B cell (primary cell): ENCODE measurements at regions not wholly inside any gene's neighbourhood (a gene's known extent, or its start where the extent isn't known, plus 50 kb on each side); places are given as distances from the start of the nearest gene placed in this dataset.

Experiments used
- ATAC-seq: fragments of 200-7000 bp; cut with Tn5 transposase; one replicate; pipeline ENCODE4 v1.10.0; 2021; ENCODE audit warnings: low read depth, mild to moderate bottlenecking, moderate number of reproducible peaks, moderate library complexity
- CTCF ChIA-PET: fragments of 350-600 bp; sonication (Branson Sonifier 250); formaldehyde crosslinking; loops from one replicate; lab custom pipeline; 2021; ENCODE audit warnings: antibody characterized with exemption, inconsistent platforms; lab: Charles Lee
- POLR2A ChIA-PET: fragments of 350-600 bp; sonication (Branson Sonifier 250); formaldehyde crosslinking; loops from one replicate; lab custom pipeline; 2021; ENCODE audit warnings: antibody characterized with exemption; lab: Charles Lee
- DNase-seq: peaks from one replicate; pipeline ENCODE4 v3.0.0; 2013
- H2AFZ ChIP-seq: 2 replicates; pipeline ENCODE4 v1.6.1; 2012; ENCODE audit warnings: mild to moderate bottlenecking, low read depth, low read length; ENCODE audit not compliant: insufficient read depth, poor library complexity, severe bottlenecking
- H3K27ac ChIP-seq, 2 donors: 1 replicate in 1 of 2; 2 replicates in 1 of 2; pipeline ENCODE4 v1.5.1; 2012 to 2013; ENCODE audit warnings: low read length in 2 of 2, mild to moderate bottlenecking in 2 of 2, moderate library complexity in 1 of 2
- H3K27me3 ChIP-seq, 4 experiments: fragments of 200-600 bp in 1 of 4; sonication (generic) in 1 of 4; replicated peaks in 1 of 4; 1 replicate in 2 of 4; 2 replicates in 2 of 4; pipeline versions ENCODE4 v1.6.1 to v1.7.0; 2013 to 2016; ENCODE audit warnings: low read length in 3 of 4, mild to moderate bottlenecking in 2 of 4, mixed read lengths in 1 of 4, moderate library complexity in 1 of 4; ENCODE audit not compliant: insufficient read depth in 4 of 4, control insufficient read depth in 3 of 4; ENCODE audit errors: control extremely low read depth in 1 of 4
- H3K36me3 ChIP-seq, 2 experiments: replicated peaks in 1 of 2; 1 replicate in 1 of 2; 2 replicates in 1 of 2; pipeline versions ENCODE4 v1.6.1 to v1.7.1; 2013; ENCODE audit warnings: low read length in 1 of 2; ENCODE audit not compliant: insufficient read depth in 2 of 2, control insufficient read depth in 1 of 2; ENCODE audit errors: control extremely low read depth in 1 of 2, extremely low read depth in 1 of 2
- H3K4me1 ChIP-seq, 2 donors: fragments of 200-600 bp in 1 of 2; sonication (generic) in 1 of 2; 1 replicate in 1 of 2; 2 replicates in 1 of 2; pipeline versions ENCODE4 v1.5.1 to v1.6.1; 2013 to 2017; ENCODE audit warnings: low read length in 2 of 2; ENCODE audit not compliant: control insufficient read depth in 2 of 2, insufficient read depth in 2 of 2
- H3K4me2 ChIP-seq: replicated peaks from 2 replicates; pipeline ENCODE3; 2012; ENCODE audit warnings: mild to moderate bottlenecking, low read depth, low read length; ENCODE audit not compliant: poor library complexity, severe bottlenecking
- H3K4me3 ChIP-seq, 5 experiments: fragments of 200-600 bp in 1 of 5; sonication (generic) in 1 of 5; 1 replicate in 3 of 5; 2 replicates in 2 of 5; pipeline versions ENCODE4 v1.5.1 to v1.7.0; 2011 to 2016; ENCODE audit warnings: low read length in 4 of 5, mild to moderate bottlenecking in 4 of 5, low read depth in 2 of 5, control low read depth in 1 of 5, moderate library complexity in 1 of 5; ENCODE audit not compliant: insufficient read depth in 1 of 5; ENCODE audit errors: control extremely low read depth in 1 of 5, extremely low read depth in 1 of 5
- H3K79me2 ChIP-seq: fragments of 200-600 bp; sonication (generic); one replicate; pipeline ENCODE4 v1.6.0; 2016; ENCODE audit warnings: low read length; ENCODE audit not compliant: control insufficient read depth, insufficient read depth
- H3K9ac ChIP-seq: fragments of 200-600 bp; sonication (generic); 2 replicates; pipeline ENCODE4 v1.6.1; 2017; ENCODE audit warnings: mild to moderate bottlenecking, low read length, moderate library complexity
- H3K9me3 ChIP-seq, 3 donors: one replicate each; pipeline versions ENCODE4 v1.6.1 to v1.7.1; 2013; ENCODE audit warnings: low read length in 2 of 3; ENCODE audit not compliant: control insufficient read depth in 2 of 3, insufficient read depth in 1 of 3; ENCODE audit errors: control extremely low read depth in 1 of 3
- H4K20me1 ChIP-seq: 2 replicates; pipeline ENCODE4 v1.6.0; 2012; ENCODE audit warnings: mild to moderate bottlenecking, low read length; ENCODE audit not compliant: insufficient read depth, control insufficient read depth, poor library complexity, severe bottlenecking
- H3K27ac Mint-ChIP-seq: one replicate; pipeline ENCODE4 v1.8.0; 2021; ENCODE audit warnings: mixed read lengths
- H3K27me3 Mint-ChIP-seq: one replicate; pipeline ENCODE4 v1.8.0; 2021; ENCODE audit warnings: mixed read lengths
- H3K4me1 Mint-ChIP-seq: one replicate; pipeline ENCODE4 v1.8.0; 2021; ENCODE audit warnings: mixed read lengths
- H3K4me3 Mint-ChIP-seq: one replicate; pipeline ENCODE4 v1.8.0; 2021; ENCODE audit warnings: mixed read lengths
- H3K9me3 Mint-ChIP-seq: one replicate; pipeline ENCODE4 v1.8.0; 2022; ENCODE audit warnings: mixed read lengths; ENCODE audit not compliant: insufficient read depth
- EZH2 ChIP-seq: IDR thresholded peaks from 2 replicates; pipeline ENCODE4 v1.6.1; 2012; ENCODE audit warnings: borderline replicate concordance, low read depth, mild to moderate bottlenecking, moderate library complexity, low read length; ENCODE audit not compliant: insufficient read depth, poor library complexity, severe bottlenecking
- WGBS: methylation state at CpG from one replicate; pipeline ENCODE4 v1.1.5; 2013; ENCODE audit warnings: missing lambda C conversion rate; ENCODE audit not compliant: insufficient coverage; 5-methylcytosine and 5-hydroxymethylcytosine counted together
- intact Hi-C: fragments of 100-400 bp; cut with micrococcal nuclease; formaldehyde crosslinking; loops from one replicate; pipeline ENCODE4 v1.10.0; 2022
- TF ChIP-seq, protein P1 (sequence below): fragments of 200-600 bp; IDR thresholded peaks from one replicate; pipeline ENCODE4 v1.8.0; 2022; ENCODE audit warnings: antibody characterized with exemption, mild to moderate bottlenecking

DNA sequence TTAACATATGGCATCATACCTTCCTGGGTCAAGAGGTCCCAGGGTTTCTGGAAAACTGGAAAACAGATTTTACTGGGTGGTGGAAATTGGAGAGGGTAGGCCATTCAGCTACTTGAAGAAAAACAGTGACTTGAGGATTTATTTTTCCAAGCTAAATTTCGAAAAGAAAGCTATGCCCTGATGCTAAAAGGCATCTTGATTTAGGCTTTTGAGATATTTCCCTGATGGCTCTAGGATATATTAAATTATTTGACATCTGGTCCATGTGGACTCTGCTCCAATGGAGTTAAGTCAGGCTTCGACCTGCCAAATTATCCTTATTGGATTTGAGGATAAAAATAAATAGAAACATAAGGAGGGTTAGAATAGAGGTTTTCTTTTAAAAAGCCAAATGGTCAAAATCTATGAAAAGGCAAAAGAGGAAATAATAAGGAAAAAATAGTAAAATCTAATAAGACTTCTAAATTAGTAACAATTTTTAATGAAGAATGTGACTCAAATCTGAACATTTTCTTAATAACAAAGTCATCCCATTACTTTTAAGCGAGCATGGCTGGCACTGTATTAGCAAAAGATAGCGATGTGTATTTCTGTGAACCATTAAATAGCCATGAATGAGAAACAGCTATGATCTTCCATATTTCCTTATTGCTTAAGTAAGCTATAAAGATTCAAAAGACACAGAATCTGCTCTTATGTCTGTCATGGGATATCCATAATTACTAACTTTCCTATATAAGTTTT, 190.0 kb upstream of the MIR17HG start:
- H3K36me3 ChIP-seq: no peaks in the 10 kb centered on the region
- H3K9ac ChIP-seq: no peak overlapping the region
- TF ChIP-seq, protein P1, sequence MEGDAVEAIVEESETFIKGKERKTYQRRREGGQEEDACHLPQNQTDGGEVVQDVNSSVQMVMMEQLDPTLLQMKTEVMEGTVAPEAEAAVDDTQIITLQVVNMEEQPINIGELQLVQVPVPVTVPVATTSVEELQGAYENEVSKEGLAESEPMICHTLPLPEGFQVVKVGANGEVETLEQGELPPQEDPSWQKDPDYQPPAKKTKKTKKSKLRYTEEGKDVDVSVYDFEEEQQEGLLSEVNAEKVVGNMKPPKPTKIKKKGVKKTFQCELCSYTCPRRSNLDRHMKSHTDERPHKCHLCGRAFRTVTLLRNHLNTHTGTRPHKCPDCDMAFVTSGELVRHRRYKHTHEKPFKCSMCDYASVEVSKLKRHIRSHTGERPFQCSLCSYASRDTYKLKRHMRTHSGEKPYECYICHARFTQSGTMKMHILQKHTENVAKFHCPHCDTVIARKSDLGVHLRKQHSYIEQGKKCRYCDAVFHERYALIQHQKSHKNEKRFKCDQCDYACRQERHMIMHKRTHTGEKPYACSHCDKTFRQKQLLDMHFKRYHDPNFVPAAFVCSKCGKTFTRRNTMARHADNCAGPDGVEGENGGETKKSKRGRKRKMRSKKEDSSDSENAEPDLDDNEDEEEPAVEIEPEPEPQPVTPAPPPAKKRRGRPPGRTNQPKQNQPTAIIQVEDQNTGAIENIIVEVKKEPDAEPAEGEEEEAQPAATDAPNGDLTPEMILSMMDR: no peak
- no peak for TF ChIP-seq EZH2
- Mint-ChIP-seq H3K4me1 (no peaks in the 10 kb centered on the region), H3K4me3 (no peak overlapping the region), H3K9me3 (no peaks in the 10 kb centered on the region), H3K27ac (no peak overlapping the region), H3K27me3 (peaks cover 7% of the 10 kb centered on the region)
- no peaks in the 10 kb centered on the region for H3K79me2 ChIP-seq
- no peak overlapping the region for H3K4me2 ChIP-seq
- ChIA-PET CTCF (no interaction called here), POLR2A (no interaction called here)
- no peak overlapping the region for H3K4me3 ChIP-seq
- H4K20me1 ChIP-seq: no peaks in the 10 kb centered on the region
- no peak overlapping the region for H3K27ac ChIP-seq
- no peak for DNase-seq
- 83% methylated on average over 2 of the region's 4 CpGs for WGBS
- intact Hi-C loops: no loop called here
- no peaks in the 10 kb centered on the region for H3K4me1 ChIP-seq
- no peaks in the 10 kb centered on the region for H3K9me3 ChIP-seq
- H2AFZ ChIP-seq: no peak overlapping the region
- no peaks in the 10 kb centered on the region for H3K27me3 ChIP-seq
- no peak for ATAC-seq

DNA sequence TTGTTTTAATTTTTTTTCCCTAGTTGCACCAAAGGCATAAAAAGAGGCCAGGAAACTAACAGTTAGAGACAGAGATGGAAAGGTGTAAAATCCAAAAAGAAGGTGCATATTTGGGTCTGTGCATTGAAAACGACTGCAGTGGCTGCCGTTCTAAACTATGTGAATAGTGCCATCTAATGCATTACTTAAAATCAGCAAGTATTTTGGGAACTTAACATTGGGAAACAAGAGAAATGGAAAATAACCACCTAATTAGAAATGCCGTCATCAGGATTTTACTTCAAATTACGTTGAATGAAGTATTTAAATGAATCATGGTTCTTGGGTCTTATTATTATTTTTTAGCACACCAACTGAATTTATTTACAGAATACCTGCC, 189.5 kb upstream of the MIR17HG start:
- no peak for ATAC-seq
- no peak for DNase-seq
- Mint-ChIP-seq H3K4me3 (no peak overlapping the region), H3K4me1 (no peaks in the 10 kb centered on the region), H3K27ac (no peak overlapping the region), H3K27me3 (peaks cover 5% of the 10 kb centered on the region), H3K9me3 (no peaks in the 10 kb centered on the region)
- Histone ChIP-seq H4K20me1 (no peaks in the 10 kb centered on the region), H3K79me2 (no peaks in the 10 kb centered on the region), H3K36me3 (no peaks in the 10 kb centered on the region), H3K27me3 (no peaks in the 10 kb centered on the region), H3K27ac (no peak overlapping the region), H3K4me2 (no peak overlapping the region), H3K9me3 (no peaks in the 10 kb centered on the region), H3K9ac (no peak overlapping the region), H3K4me3 (no peak overlapping the region), H2AFZ (no peak overlapping the region), H3K4me1 (no peaks in the 10 kb centered on the region)
- no CpG with 5 or more reads among the region's 4 CpGs for WGBS
- ChIA-PET CTCF (no interaction called here), POLR2A (no interaction called here)
- intact Hi-C loops: no loop called here
- TF ChIP-seq, protein P1: no peak
- no peak for TF ChIP-seq EZH2
